ENCODE measurements at regions not wholly inside any gene's neighbourhood (a gene's known extent, or its start where the extent isn't known, plus 50 kb on each side); places are given as distances from the start of the nearest gene placed in this dataset.

- Histone ChIP-seq H3K9me3 (ENCODE audit: control insufficient read depth, insufficient read depth, low read depth, low read length) (no peaks in the 10 kb centered on the region), H3K36me3 (ENCODE audit: control insufficient read depth, insufficient read depth, low read length) (no peaks in the 10 kb centered on the region), H3K4me3 (ENCODE audit: low read depth in 2 of 2, low read length in 2 of 2) (no peak overlapping the region), H3K27me3 (ENCODE audit: control insufficient read depth, insufficient read depth, low read length) (no peaks in the 10 kb centered on the region), H3K4me1 (ENCODE audit: control insufficient read depth, insufficient read depth, low read length) (no peaks in the 10 kb centered on the region), H3K27ac (ENCODE audit: low read length) (no peak overlapping the region)
- CTCF ChIA-PET, result interaction anchor here (0.7 kb wide), 1 partner anchor 201 kb away, joined by 3 read pairs; no protein-coding TSS in a partner anchor
- no peak for ATAC-seq
- DNase-seq (ENCODE audit: low read depth, low spot score), result no peak
- intact Hi-C loops (cut with micrococcal nuclease; ENCODE audit: unreplicated experiment), result no loop called here
- BruUV-seq (replicated peaks), result no TSS peak
- in situ Hi-C loops (cut with HindIII; ENCODE audit: low pct_unique_long_range_greater_than_20kb, low sequenced_read_pairs), result no loop called here
- no peak for TF ChIP-seq TCF7L2 (IDR thresholded peaks at IDR 0.05; ENCODE audit: low read depth, low read length)
- POLR2A ChIA-PET, result no interaction called here
These were observed 238.7 kb downstream of the FAM181B start for GRCh38 chr11:82494988-82495432.

GRCh38 chr11:82474876-82475275 is 258.8 kb downstream of the FAM181B start:
- in situ Hi-C loops (cut with HindIII; ENCODE audit: low pct_unique_long_range_greater_than_20kb, low sequenced_read_pairs), result no loop called here
- H3K9me3 ChIP-seq (ENCODE audit: control insufficient read depth, insufficient read depth, low read depth, low read length), result no peaks in the 10 kb centered on the region
- BruUV-seq (replicated peaks), result no TSS peak
- ChIA-PET POLR2A (no interaction called here), CTCF (no interaction called here)
- H3K4me1 ChIP-seq (ENCODE audit: control insufficient read depth, insufficient read depth, low read length), result no peaks in the 10 kb centered on the region
- no peaks in the 10 kb centered on the region for H3K27me3 ChIP-seq (ENCODE audit: control insufficient read depth, insufficient read depth, low read length)
- H3K36me3 ChIP-seq (ENCODE audit: control insufficient read depth, insufficient read depth, low read length), result no peaks in the 10 kb centered on the region
- TF ChIP-seq CTCF (IDR thresholded peaks at IDR 0.05), result no peak
- no peak for TF ChIP-seq REST (IDR thresholded peaks at IDR 0.05; ENCODE audit: insufficient read depth in 1 of 2, low read depth in 2 of 2, low read length in 1 of 2)
- TF ChIP-seq TCF7L2 (IDR thresholded peaks at IDR 0.05; ENCODE audit: low read depth, low read length), result no peak
- TF ChIP-seq SIN3A (IDR thresholded peaks at IDR 0.05; ENCODE audit: borderline replicate concordance, insufficient read depth, low read depth, low read length), result no peak
- no peak for TF ChIP-seq POLR2AphosphoS5 (IDR thresholded peaks at IDR 0.05; ENCODE audit: low read depth, low read length)
- intact Hi-C loops (cut with micrococcal nuclease; ENCODE audit: unreplicated experiment), result no loop called here
- DNase-seq (ENCODE audit: low read depth, low spot score) (no peak), ATAC-seq (no peak)
- H3K27ac ChIP-seq (ENCODE audit: low read length), result no peak overlapping the region
- no peak overlapping the region for H3K4me3 ChIP-seq (ENCODE audit: low read depth in 2 of 2, low read length in 2 of 2)

GRCh38 chr11:82465481-82465880 is 268.2 kb downstream of the FAM181B start:
- H3K27ac ChIP-seq (ENCODE audit: low read length), result no peak overlapping the region
- ATAC-seq (no peak), DNase-seq (ENCODE audit: low read depth, low spot score) (no peak)
- no peaks in the 10 kb centered on the region for H3K27me3 ChIP-seq (ENCODE audit: control insufficient read depth, insufficient read depth, low read length)
- no peaks in the 10 kb centered on the region for H3K9me3 ChIP-seq (ENCODE audit: control insufficient read depth, insufficient read depth, low read depth, low read length)
- POLR2A ChIA-PET, result no interaction called here
- no peaks in the 10 kb centered on the region for H3K4me1 ChIP-seq (ENCODE audit: control insufficient read depth, insufficient read depth, low read length)
- in situ Hi-C loops (cut with HindIII; ENCODE audit: low pct_unique_long_range_greater_than_20kb, low sequenced_read_pairs), result no loop called here
- CTCF ChIA-PET, result no interaction called here
- no peak overlapping the region for H3K4me3 ChIP-seq (ENCODE audit: low read depth in 2 of 2, low read length in 2 of 2)
- intact Hi-C loops (cut with micrococcal nuclease; ENCODE audit: unreplicated experiment), result no loop called here
- H3K36me3 ChIP-seq (ENCODE audit: control insufficient read depth, insufficient read depth, low read length), result no peaks in the 10 kb centered on the region
- no TSS peak for BruUV-seq (replicated peaks)
- TF ChIP-seq POLR2AphosphoS5 (IDR thresholded peaks at IDR 0.05; ENCODE audit: low read depth, low read length) (no peak), TCF7L2 (IDR thresholded peaks at IDR 0.05; ENCODE audit: low read depth, low read length) (no peak), REST (IDR thresholded peaks at IDR 0.05; ENCODE audit: insufficient read depth in 1 of 2, low read depth in 2 of 2, low read length in 1 of 2) (no peak), SIN3A (IDR thresholded peaks at IDR 0.05; ENCODE audit: borderline replicate concordance, insufficient read depth, low read depth, low read length) (no peak), CTCF (IDR thresholded peaks at IDR 0.05) (no peak)

Data from Panc1 (cell line).